ENCODE measurements at regions not wholly inside any gene's neighbourhood (a gene's known extent, or its start where the extent isn't known, plus 50 kb on each side); places are given as distances from the start of the nearest gene placed in this dataset.

- Histone ChIP-seq H2AFZ (ENCODE audit: low read length) (no peak overlapping the region), H3K4me3 (ENCODE audit: low read depth, low read length, poor library complexity, severe bottlenecking) (no peak overlapping the region), H3K9me3 (ENCODE audit: low read length) (no peaks in the 10 kb centered on the region), H3K9me2 (ENCODE audit: insufficient read depth, low read length) (no peaks in the 10 kb centered on the region), H4K20me1 (ENCODE audit: insufficient read depth, low read length) (no peaks in the 10 kb centered on the region), H3K79me2 (ENCODE audit: insufficient read depth, low read depth, low read length) (no peaks in the 10 kb centered on the region), H3K27ac (ENCODE audit: low read depth, low read length, poor library complexity, severe bottlenecking) (no peak overlapping the region), H3K4me2 (ENCODE audit: low read length) (no peak overlapping the region), H3K4me1 (ENCODE audit: insufficient read depth, low read length, poor library complexity, severe bottlenecking) (no peaks in the 10 kb centered on the region), H3K36me3 (ENCODE audit: insufficient read depth, low read length) (no peaks in the 10 kb centered on the region)
- no peak for TF ChIP-seq EZH2phosphoT487 (IDR thresholded peaks at IDR 0.05; ENCODE audit: borderline replicate concordance, low read depth, low read length)
- TF ChIP-seq CTCF (conservative IDR thresholded peaks at IDR 0.05; ENCODE audit: low read length) = no peak
- intact Hi-C loops (cut with micrococcal nuclease; ENCODE audit: unreplicated experiment) = no loop called here
- DNase-seq (ENCODE audit: low spot score) = no peak
- no TSS peak for BruUV-seq (replicated peaks)
- CTCF ChIA-PET (ENCODE audit: unreplicated experiment) = no interaction called here
- POLR2A ChIA-PET = no interaction called here
Measured at GRCh38 chr9:90044263-90044662, 439.5 kb downstream of the GADD45G start.

DNA sequence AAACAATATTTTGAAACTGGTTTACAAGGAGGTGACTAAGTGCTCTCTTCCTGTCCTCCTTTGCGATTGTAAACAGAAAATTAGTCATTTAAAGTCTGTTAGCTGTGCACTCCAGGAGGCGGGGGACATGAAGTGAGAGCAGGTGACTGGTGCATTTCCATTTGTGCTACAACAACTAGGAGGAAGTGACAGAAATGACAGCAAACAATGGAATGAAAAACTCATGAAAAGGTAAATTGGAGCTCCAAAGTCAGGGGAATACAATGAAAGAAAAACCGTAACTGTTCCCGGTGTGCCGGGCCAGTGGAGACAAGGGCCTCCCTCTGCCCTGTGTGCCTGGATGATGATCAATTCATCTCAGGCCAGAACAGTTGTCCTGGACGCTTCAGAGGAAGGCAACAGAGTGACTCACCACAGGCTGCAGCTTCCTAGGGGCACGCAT is 439.9 kb downstream of the GADD45G start:
- Histone ChIP-seq H3K9me3 (ENCODE audit: low read length) (no peaks in the 10 kb centered on the region), H3K4me1 (ENCODE audit: insufficient read depth, low read length, poor library complexity, severe bottlenecking) (no peaks in the 10 kb centered on the region), H3K4me2 (ENCODE audit: low read length) (no peak overlapping the region), H3K27ac (ENCODE audit: low read depth, low read length, poor library complexity, severe bottlenecking) (no peak overlapping the region), H3K9me2 (ENCODE audit: insufficient read depth, low read length) (no peaks in the 10 kb centered on the region), H3K36me3 (ENCODE audit: insufficient read depth, low read length) (no peaks in the 10 kb centered on the region), H3K4me3 (ENCODE audit: low read depth, low read length, poor library complexity, severe bottlenecking) (no peak overlapping the region), H4K20me1 (ENCODE audit: insufficient read depth, low read length) (no peaks in the 10 kb centered on the region), H3K79me2 (ENCODE audit: insufficient read depth, low read depth, low read length) (no peaks in the 10 kb centered on the region), H2AFZ (ENCODE audit: low read length) (no peak overlapping the region)
- CTCF ChIA-PET (ENCODE audit: unreplicated experiment) = no interaction called here
- TF ChIP-seq CTCF (conservative IDR thresholded peaks at IDR 0.05; ENCODE audit: low read length) (no peak), EZH2phosphoT487 (IDR thresholded peaks at IDR 0.05; ENCODE audit: borderline replicate concordance, low read depth, low read length) (no peak)
- BruUV-seq (replicated peaks) = no TSS peak
- intact Hi-C loops (cut with micrococcal nuclease; ENCODE audit: unreplicated experiment) = no loop called here
- DNase-seq (ENCODE audit: low spot score) = no peak
- POLR2A ChIA-PET = no interaction called here

- no peaks in the 10 kb centered on the region for H4K20me1 ChIP-seq (ENCODE audit: insufficient read depth, low read length)
- no peaks in the 10 kb centered on the region for H3K79me2 ChIP-seq (ENCODE audit: insufficient read depth, low read depth, low read length)
- no peak overlapping the region for H3K4me3 ChIP-seq (ENCODE audit: low read depth, low read length, poor library complexity, severe bottlenecking)
- no peaks in the 10 kb centered on the region for H3K36me3 ChIP-seq (ENCODE audit: insufficient read depth, low read length)
- H3K9me2 ChIP-seq (ENCODE audit: insufficient read depth, low read length) = no peaks in the 10 kb centered on the region
- CTCF ChIA-PET (ENCODE audit: unreplicated experiment) = no interaction called here
- H3K27ac ChIP-seq (ENCODE audit: low read depth, low read length, poor library complexity, severe bottlenecking) = no peak overlapping the region
- intact Hi-C loops (cut with micrococcal nuclease; ENCODE audit: unreplicated experiment) = no loop called here
- TF ChIP-seq CTCF (conservative IDR thresholded peaks at IDR 0.05; ENCODE audit: low read length) (no peak), EZH2phosphoT487 (IDR thresholded peaks at IDR 0.05; ENCODE audit: borderline replicate concordance, low read depth, low read length) (no peak)
- no TSS peak for BruUV-seq (replicated peaks)
- DNase-seq (ENCODE audit: low spot score) = no peak
- no peak overlapping the region for H2AFZ ChIP-seq (ENCODE audit: low read length)
- H3K4me1 ChIP-seq (ENCODE audit: insufficient read depth, low read length, poor library complexity, severe bottlenecking) = no peaks in the 10 kb centered on the region
- H3K9me3 ChIP-seq (ENCODE audit: low read length) = no peaks in the 10 kb centered on the region
- no peak overlapping the region for H3K4me2 ChIP-seq (ENCODE audit: low read length)
- POLR2A ChIA-PET = no interaction called here
Measured at GRCh38 chr9:90046317-90046861, 441.6 kb downstream of the GADD45G start.

Measured in OCI-LY7 (cell line).